Dendritic cell treated with granulocyte-macrophage colony-stimulating factor and Interleukin-4, amounts not matched to agents 40 ng/mL and 50 ng/mL, for 4 days (primary cell): ENCODE measurements at regions not wholly inside any gene's neighbourhood (a gene's known extent, or its start where the extent isn't known, plus 50 kb on each side); places are given as distances from the start of the nearest gene placed in this dataset.
"Not testable (repeated sequence)": the region's sequence is repeated elsewhere in the genome, so short reads cannot be mapped to it uniquely, and the experiment has no call there.

ENCODE experiments used
- H3K27ac Mint-ChIP-seq: one replicate; pipeline ENCODE4 v1.8.0; 2022; ENCODE audit warnings: mild to moderate bottlenecking, mixed read lengths
- H3K27me3 Mint-ChIP-seq: one replicate; pipeline ENCODE4 v1.8.0; 2022; ENCODE audit warnings: mild to moderate bottlenecking, mixed read lengths
- H3K36me3 Mint-ChIP-seq: one replicate; pipeline ENCODE4 v1.8.0; 2022; ENCODE audit warnings: low read depth, mixed read lengths
- H3K4me1 Mint-ChIP-seq: one replicate; pipeline ENCODE4 v1.8.0; 2022; ENCODE audit warnings: low read depth, mixed read lengths
- H3K4me3 Mint-ChIP-seq: one replicate; pipeline ENCODE4 v1.8.0; 2022; ENCODE audit warnings: mild to moderate bottlenecking, moderate library complexity, mixed read lengths
- H3K9me3 Mint-ChIP-seq: one replicate; pipeline ENCODE4 v1.8.0; 2022; ENCODE audit warnings: mixed read lengths
- intact Hi-C: fragments of 100-400 bp; cut with micrococcal nuclease; formaldehyde crosslinking; loops from one replicate; pipeline ENCODE4 v1.15.0; 2022

DNA sequence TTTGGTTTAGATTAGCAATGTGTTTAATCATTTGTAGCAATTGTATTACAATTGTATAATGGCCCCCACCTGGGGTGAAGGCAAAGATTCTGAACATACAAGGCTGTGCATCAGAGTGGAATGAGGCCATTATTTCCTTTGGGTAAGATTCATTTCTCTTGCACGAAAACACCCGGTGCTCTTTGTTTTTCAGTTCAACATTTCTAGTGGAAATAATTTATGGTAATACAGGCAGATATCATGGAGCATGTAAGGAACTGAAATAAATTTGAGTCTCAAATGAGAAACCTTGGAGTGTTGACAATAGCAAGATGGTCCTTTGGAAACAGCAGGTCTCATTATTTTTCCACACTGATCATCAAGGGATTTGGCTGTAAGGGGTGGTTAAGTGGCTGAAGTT, 475.9 kb downstream of the GABRG2 start:
- Mint-ChIP-seq H3K27ac (no peak overlapping the region), H3K9me3 (peaks cover 20% of the 10 kb centered on the region), H3K27me3 (no peaks in the 10 kb centered on the region), H3K4me3 (no peak overlapping the region), H3K36me3 (no peaks in the 10 kb centered on the region), H3K4me1 (no peaks in the 10 kb centered on the region)
- intact Hi-C loops: no loop called here

DNA sequence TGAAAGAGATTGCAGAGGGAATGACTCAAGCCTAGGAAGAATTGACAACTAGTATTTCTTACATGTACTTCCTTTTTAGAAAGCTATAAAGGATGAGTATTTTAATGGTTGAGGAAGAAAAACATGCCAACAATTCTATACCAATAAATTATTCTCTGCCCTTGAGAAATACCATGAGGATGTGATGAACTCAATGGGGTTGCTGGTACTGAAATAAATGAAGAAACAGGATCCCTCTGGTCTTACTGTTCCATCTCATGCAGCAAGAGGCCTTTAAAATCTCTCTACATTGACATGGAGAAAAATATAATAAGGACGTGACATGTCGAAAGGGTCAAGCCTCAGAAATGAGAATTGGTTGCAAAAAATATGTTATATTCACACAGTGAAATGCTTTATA, 477.3 kb downstream of the GABRG2 start:
- Mint-ChIP-seq H3K9me3 (peaks cover 30% of the 10 kb centered on the region), H3K36me3 (no peaks in the 10 kb centered on the region), H3K4me1 (no peaks in the 10 kb centered on the region), H3K4me3 (no peak overlapping the region), H3K27me3 (no peaks in the 10 kb centered on the region), H3K27ac (no peak overlapping the region)
- intact Hi-C loops: no loop called here

GRCh38 chr5:162550236-162550635, 482.7 kb downstream of the GABRG2 start:
- Mint-ChIP-seq H3K9me3 (peaks cover 43% of the 10 kb centered on the region), H3K27ac (no peak overlapping the region), H3K4me3 (no peak overlapping the region), H3K27me3 (no peaks in the 10 kb centered on the region), H3K4me1 (no peaks in the 10 kb centered on the region), H3K36me3 (no peaks in the 10 kb centered on the region)
- intact Hi-C loops: no loop called here

DNA sequence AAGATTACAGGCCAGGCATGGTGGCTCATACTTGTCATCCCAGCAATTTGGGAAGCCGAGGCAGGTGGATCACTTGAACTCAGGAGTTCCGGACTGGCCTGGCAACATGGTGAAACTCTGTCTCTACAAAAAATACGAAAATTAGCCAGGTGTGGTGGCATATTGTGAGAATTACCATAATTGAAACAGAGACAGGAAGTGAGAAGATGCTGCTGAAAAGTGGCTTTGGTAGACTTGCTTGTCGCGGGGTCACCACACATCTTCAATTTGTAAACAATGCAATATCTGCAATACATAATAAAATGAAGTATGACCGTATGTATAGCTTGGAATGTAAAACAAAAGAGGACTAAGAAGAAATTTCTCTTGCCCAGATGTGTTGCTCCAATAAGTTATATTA, 490.5 kb downstream of the GABRG2 start:
- Mint-ChIP-seq H3K9me3 (peaks cover 18% of the 10 kb centered on the region), H3K27me3 (no peaks in the 10 kb centered on the region), H3K4me1 (no peaks in the 10 kb centered on the region), H3K27ac (no peak overlapping the region), H3K4me3 (no peak overlapping the region), H3K36me3 (no peaks in the 10 kb centered on the region)
- intact Hi-C loops: no loop called here

DNA sequence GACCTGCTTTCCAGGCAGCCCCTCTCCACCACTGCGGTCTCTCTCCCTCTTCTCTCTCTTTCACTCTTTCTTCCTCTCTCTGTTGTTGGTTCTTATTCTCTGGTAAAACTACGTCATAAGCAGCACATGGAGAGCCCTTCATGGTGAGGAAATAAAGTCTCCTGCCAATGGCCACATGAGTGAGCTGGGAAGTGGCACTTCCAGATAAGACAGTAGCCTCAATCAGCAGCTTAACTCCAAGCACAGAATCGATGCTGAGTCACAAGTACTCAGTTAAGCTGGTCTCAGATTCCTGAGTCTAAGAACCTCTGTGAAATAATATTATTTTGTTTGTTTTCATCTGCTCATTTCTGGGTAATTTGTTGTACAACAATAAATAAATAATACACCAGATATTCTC, 500.1 kb downstream of the GABRG2 start:
- H3K36me3 Mint-ChIP-seq: no peaks in the 10 kb centered on the region
- H3K4me1 Mint-ChIP-seq: no peaks in the 10 kb centered on the region
- H3K4me3 Mint-ChIP-seq: no peak overlapping the region
- no peak overlapping the region for H3K27ac Mint-ChIP-seq
- intact Hi-C loops: no loop called here
- H3K9me3 Mint-ChIP-seq: peaks cover 8% of the 10 kb centered on the region
- H3K27me3 Mint-ChIP-seq: no peaks in the 10 kb centered on the region

- Mint-ChIP-seq H3K27me3 (no peaks in the 10 kb centered on the region), H3K27ac (no peak overlapping the region), H3K4me3 (no peak overlapping the region), H3K36me3 (no peaks in the 10 kb centered on the region), H3K9me3 (peaks cover 19% of the 10 kb centered on the region), H3K4me1 (no peaks in the 10 kb centered on the region)
- intact Hi-C loops: no loop called here
Measured at GRCh38 chr5:162573758-162574157, 506.2 kb downstream of the GABRG2 start.

DNA sequence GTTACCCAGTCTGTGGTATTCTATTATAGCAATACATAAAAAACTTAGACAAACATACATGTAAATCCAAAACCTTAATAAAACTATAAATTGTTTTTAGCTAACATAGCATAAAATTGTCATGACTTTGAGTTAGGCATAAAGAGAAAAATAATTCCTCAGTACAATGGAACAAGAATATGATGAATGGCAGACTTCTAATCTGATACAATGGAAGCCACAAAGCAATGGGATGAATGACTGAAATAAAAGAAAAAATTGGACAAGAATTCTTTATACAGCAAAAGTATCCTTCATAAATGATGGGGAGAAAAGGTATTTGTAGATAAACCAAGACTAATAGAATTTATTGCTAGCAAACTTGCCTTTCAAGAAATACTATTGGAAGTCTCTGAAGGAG, 524.2 kb downstream of the GABRG2 start:
- no peaks in the 10 kb centered on the region for H3K27me3 Mint-ChIP-seq
- H3K4me1 Mint-ChIP-seq: no peaks in the 10 kb centered on the region
- intact Hi-C loops: no loop called here
- no peak overlapping the region for H3K27ac Mint-ChIP-seq
- H3K36me3 Mint-ChIP-seq: no peaks in the 10 kb centered on the region
- H3K9me3 Mint-ChIP-seq: peaks cover 8% of the 10 kb centered on the region
- no peak overlapping the region for H3K4me3 Mint-ChIP-seq

- Mint-ChIP-seq H3K27ac (no peak overlapping the region), H3K4me3 (no peak overlapping the region), H3K9me3 (peaks cover 8% of the 10 kb centered on the region), H3K36me3 (no peaks in the 10 kb centered on the region), H3K4me1 (no peaks in the 10 kb centered on the region), H3K27me3 (no peaks in the 10 kb centered on the region)
- intact Hi-C loops: no loop called here
Measured at GRCh38 chr5:162593881-162594280, 526.3 kb downstream of the GABRG2 start.

GRCh38 chr5:162603443-162604070, 536.0 kb downstream of the GABRG2 start:
- Mint-ChIP-seq H3K36me3 (no peaks in the 10 kb centered on the region), H3K4me1 (no peaks in the 10 kb centered on the region), H3K27me3 (no peaks in the 10 kb centered on the region), H3K4me3 (no peak overlapping the region), H3K9me3 (peaks cover 15% of the 10 kb centered on the region), H3K27ac (no peak overlapping the region)
- intact Hi-C loops: no loop called here

DNA sequence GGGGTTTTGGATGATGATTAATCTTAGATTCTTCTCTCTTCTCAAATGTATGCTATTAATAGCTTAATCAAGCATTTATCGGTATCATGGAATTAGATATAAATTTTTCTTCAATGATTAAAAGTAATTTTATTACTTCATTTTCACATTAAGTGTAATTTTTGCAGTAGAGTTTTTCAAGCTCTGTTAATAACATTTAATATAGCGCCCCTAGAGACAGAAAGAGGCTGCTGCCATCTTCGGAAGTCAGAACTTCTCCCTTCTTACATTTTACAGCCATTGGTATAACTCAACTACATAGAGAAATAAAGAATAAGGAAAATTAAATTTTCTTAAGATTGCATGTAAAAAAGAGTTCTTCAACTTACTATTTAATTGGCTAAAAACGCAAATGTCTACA, 540.3 kb downstream of the GABRG2 start:
- no peak overlapping the region for H3K4me3 Mint-ChIP-seq
- H3K36me3 Mint-ChIP-seq: no peaks in the 10 kb centered on the region
- intact Hi-C loops: no loop called here
- no peaks in the 10 kb centered on the region for H3K4me1 Mint-ChIP-seq
- H3K27ac Mint-ChIP-seq: no peak overlapping the region
- no peaks in the 10 kb centered on the region for H3K27me3 Mint-ChIP-seq
- peaks cover 10% of the 10 kb centered on the region for H3K9me3 Mint-ChIP-seq

DNA sequence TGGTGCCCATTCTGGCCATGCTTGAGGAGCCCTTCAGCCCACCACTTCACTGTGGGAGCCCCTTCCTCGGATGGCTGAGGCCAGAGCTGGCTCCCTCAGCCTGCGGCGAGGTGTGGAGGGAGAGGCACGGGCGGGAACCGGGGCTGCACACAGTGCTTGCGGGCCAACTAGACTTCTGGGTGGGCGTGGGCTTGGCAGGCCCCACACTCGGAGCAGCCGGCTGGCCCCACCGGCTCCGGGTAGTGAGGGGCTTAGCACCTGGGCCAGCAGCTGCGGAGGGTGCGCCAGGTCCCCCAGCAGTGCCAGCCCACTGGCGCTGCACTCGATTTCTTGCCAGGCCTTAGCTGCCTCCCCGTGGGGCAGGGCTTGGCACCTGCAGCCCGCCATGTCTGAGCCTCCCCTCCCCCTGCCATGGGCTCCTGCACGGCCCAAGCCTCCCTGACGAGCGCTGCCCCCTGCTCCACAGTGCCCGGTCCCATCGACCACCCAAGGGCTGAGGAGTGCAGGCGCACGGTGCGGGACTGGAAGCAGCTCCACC, 554.2 kb downstream of the GABRG2 start:
- H3K4me1 Mint-ChIP-seq, H3K36me3 Mint-ChIP-seq, H3K27ac Mint-ChIP-seq, H3K27me3 Mint-ChIP-seq, H3K4me3 Mint-ChIP-seq, intact Hi-C loops: not testable (repeated sequence)
- peaks cover 53% of the 10 kb centered on the region for H3K9me3 Mint-ChIP-seq

GRCh38 chr5:162624110-162624509, 556.5 kb downstream of the GABRG2 start:
- intact Hi-C loops: no loop called here
- no peak overlapping the region for H3K27ac Mint-ChIP-seq
- no peaks in the 10 kb centered on the region for H3K36me3 Mint-ChIP-seq

GRCh38 chr5:162637481-162637880, 569.9 kb downstream of the GABRG2 start:
- H3K9me3 Mint-ChIP-seq: peaks cover 40% of the 10 kb centered on the region
- no peaks in the 10 kb centered on the region for H3K4me1 Mint-ChIP-seq

More at GRCh38 chr5:162624110-162624509, 556.5 kb downstream of the GABRG2 start:
- no peaks in the 10 kb centered on the region for H3K4me1 Mint-ChIP-seq
- H3K27me3 Mint-ChIP-seq: no peaks in the 10 kb centered on the region
- H3K4me3 Mint-ChIP-seq: no peak overlapping the region
- peaks cover 62% of the 10 kb centered on the region for H3K9me3 Mint-ChIP-seq

GRCh38 chr5:162638849-162639248, 571.3 kb downstream of the GABRG2 start:
- no peaks in the 10 kb centered on the region for H3K36me3 Mint-ChIP-seq
- H3K4me3 Mint-ChIP-seq: no peak overlapping the region
- H3K27ac Mint-ChIP-seq: no peak overlapping the region
- H3K4me1 Mint-ChIP-seq: no peaks in the 10 kb centered on the region
- intact Hi-C loops: no loop called here
- H3K27me3 Mint-ChIP-seq: no peaks in the 10 kb centered on the region
- H3K9me3 Mint-ChIP-seq: peaks cover 42% of the 10 kb centered on the region

More at GRCh38 chr5:162637481-162637880, 569.9 kb downstream of the GABRG2 start:
- no peak overlapping the region for H3K4me3 Mint-ChIP-seq
- no peak overlapping the region for H3K27ac Mint-ChIP-seq
- intact Hi-C loops: no loop called here
- no peaks in the 10 kb centered on the region for H3K36me3 Mint-ChIP-seq
- H3K27me3 Mint-ChIP-seq: no peaks in the 10 kb centered on the region

DNA sequence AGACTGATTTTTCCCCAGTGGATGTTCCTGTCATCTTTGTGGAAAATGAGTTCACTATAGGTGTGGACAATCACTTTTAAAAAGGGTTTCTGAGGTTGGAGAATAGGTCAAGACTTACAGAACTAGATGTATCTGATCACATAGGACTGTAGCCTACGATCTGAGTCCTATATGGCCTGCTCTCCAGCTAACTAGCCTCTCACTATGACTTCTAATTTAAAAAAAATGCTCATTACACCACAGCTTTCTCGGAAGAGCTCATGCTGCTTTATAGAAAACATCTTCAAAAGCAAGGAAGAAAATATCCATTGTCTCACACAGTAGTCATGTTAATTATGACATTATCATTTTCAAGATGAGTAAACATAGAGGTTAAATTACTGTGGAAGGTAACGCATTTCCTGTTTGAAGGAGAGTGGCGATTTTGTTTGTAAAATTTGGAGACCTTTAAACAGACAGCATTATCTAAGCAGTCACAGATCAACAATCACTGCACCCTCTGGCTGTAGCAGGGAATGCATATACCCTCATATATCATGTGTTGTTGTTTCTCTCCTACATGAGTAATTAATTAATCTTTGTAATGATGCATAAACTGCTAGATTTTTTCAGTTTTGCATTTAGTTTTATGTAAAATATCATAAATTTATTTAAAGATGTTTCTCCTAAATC, 573.7 kb downstream of the GABRG2 start:
- Mint-ChIP-seq H3K36me3 (no peaks in the 10 kb centered on the region), H3K9me3 (peaks cover 30% of the 10 kb centered on the region), H3K4me3 (no peak overlapping the region), H3K4me1 (no peaks in the 10 kb centered on the region), H3K27me3 (no peaks in the 10 kb centered on the region), H3K27ac (no peak overlapping the region)
- intact Hi-C loops: no loop called here
